ENCODE measurements at regions not wholly inside any gene's neighbourhood (a gene's known extent, or its start where the extent isn't known, plus 50 kb on each side); places are given as distances from the start of the nearest gene placed in this dataset.

- no peak overlapping the region for H3K9ac ChIP-seq (ENCODE audit: low read depth, low read length)
- DNase-seq, result no peak
- H3K36me3 ChIP-seq (ENCODE audit: insufficient read depth, low read length), result no peaks in the 10 kb centered on the region
- TF ChIP-seq CTCF (IDR thresholded peaks at IDR 0.05; ENCODE audit: borderline replicate concordance, extremely low read depth, low read length, poor library complexity, severe bottlenecking), result no peak
- TF ChIP-seq EZH2 (IDR thresholded peaks at IDR 0.05; ENCODE audit: borderline replicate concordance, low read depth, low read length, severe bottlenecking), result no peak
- H3K79me2 ChIP-seq (ENCODE audit: insufficient read depth, low read length), result no peaks in the 10 kb centered on the region
- no peaks in the 10 kb centered on the region for H3K4me1 ChIP-seq (ENCODE audit: insufficient read depth, low read length)
- H3K27ac ChIP-seq (ENCODE audit: low read length), result no peak overlapping the region
- no peak overlapping the region for H3K4me2 ChIP-seq (ENCODE audit: insufficient read depth, low read length)
- no peak overlapping the region for H2AFZ ChIP-seq (ENCODE audit: low read depth, low read length)
- H3K27me3 ChIP-seq (ENCODE audit: insufficient read depth, low read length, poor library complexity), result no peaks in the 10 kb centered on the region
- no peak for ATAC-seq (ENCODE audit: insufficient read depth, low read depth)
- no peak overlapping the region for H3K4me3 ChIP-seq (ENCODE audit: low read depth in 1 of 2, low read length in 2 of 2)
- H3K9me3 ChIP-seq (ENCODE audit: insufficient read depth, low read length, severe bottlenecking), result no peaks in the 10 kb centered on the region
- no peaks in the 10 kb centered on the region for H4K20me1 ChIP-seq (ENCODE audit: insufficient read depth, low read length)
Measured at GRCh38 chr15:93382200-93382820, 293.3 kb upstream of the RGMA start.

GRCh38 chr15:93378558-93378957, 289.5 kb upstream of the RGMA start:
- Histone ChIP-seq H2AFZ (ENCODE audit: low read depth, low read length) (no peak overlapping the region), H3K36me3 (ENCODE audit: insufficient read depth, low read length) (no peaks in the 10 kb centered on the region), H3K4me2 (ENCODE audit: insufficient read depth, low read length) (no peak overlapping the region), H3K27me3 (ENCODE audit: insufficient read depth, low read length, poor library complexity) (no peaks in the 10 kb centered on the region), H3K9ac (ENCODE audit: low read depth, low read length) (no peak overlapping the region), H3K79me2 (ENCODE audit: insufficient read depth, low read length) (no peaks in the 10 kb centered on the region), H3K4me3 (ENCODE audit: low read depth in 1 of 2, low read length in 2 of 2) (no peak overlapping the region), H3K27ac (ENCODE audit: low read length) (no peak overlapping the region), H3K9me3 (ENCODE audit: insufficient read depth, low read length, severe bottlenecking) (no peaks in the 10 kb centered on the region), H4K20me1 (ENCODE audit: insufficient read depth, low read length) (no peaks in the 10 kb centered on the region), H3K4me1 (ENCODE audit: insufficient read depth, low read length) (no peaks in the 10 kb centered on the region)
- DNase-seq (no peak), ATAC-seq (ENCODE audit: insufficient read depth, low read depth) (no peak)
- TF ChIP-seq EZH2 (IDR thresholded peaks at IDR 0.05; ENCODE audit: borderline replicate concordance, low read depth, low read length, severe bottlenecking) (no peak), CTCF (IDR thresholded peaks at IDR 0.05; ENCODE audit: borderline replicate concordance, extremely low read depth, low read length, poor library complexity, severe bottlenecking) (no peak)

- Histone ChIP-seq H3K4me1 (ENCODE audit: insufficient read depth, low read length) (no peaks in the 10 kb centered on the region), H3K9me3 (ENCODE audit: insufficient read depth, low read length, severe bottlenecking) (no peaks in the 10 kb centered on the region), H2AFZ (ENCODE audit: low read depth, low read length) (no peak overlapping the region), H3K27me3 (ENCODE audit: insufficient read depth, low read length, poor library complexity) (no peaks in the 10 kb centered on the region), H3K4me2 (ENCODE audit: insufficient read depth, low read length) (no peak overlapping the region), H3K36me3 (ENCODE audit: insufficient read depth, low read length) (no peaks in the 10 kb centered on the region), H3K79me2 (ENCODE audit: insufficient read depth, low read length) (no peaks in the 10 kb centered on the region), H4K20me1 (ENCODE audit: insufficient read depth, low read length) (no peaks in the 10 kb centered on the region), H3K27ac (ENCODE audit: low read length) (no peak overlapping the region), H3K4me3 (ENCODE audit: low read depth in 1 of 2, low read length in 2 of 2) (no peak overlapping the region), H3K9ac (ENCODE audit: low read depth, low read length) (no peak overlapping the region)
- DNase-seq (no peak), ATAC-seq (ENCODE audit: insufficient read depth, low read depth) (no peak)
- TF ChIP-seq CTCF (IDR thresholded peaks at IDR 0.05; ENCODE audit: borderline replicate concordance, extremely low read depth, low read length, poor library complexity, severe bottlenecking) (no peak), EZH2 (IDR thresholded peaks at IDR 0.05; ENCODE audit: borderline replicate concordance, low read depth, low read length, severe bottlenecking) (no peak)
Measured at GRCh38 chr15:93372865-93373223, 283.8 kb upstream of the RGMA start.
